ENCODE measurements at regions not wholly inside any gene's neighbourhood (a gene's known extent, or its start where the extent isn't known, plus 50 kb on each side); places are given as distances from the start of the nearest gene placed in this dataset.
"Not testable (repeated sequence)": the region's sequence is repeated elsewhere in the genome, so short reads cannot be mapped to it uniquely, and the experiment has no call there.

GRCh38 chr2:53342248-53342647 is 425.4 kb upstream of the CHAC2 start:
- ATAC-seq (replicated peaks in 1 of 4) (no peak), DNase-seq (no peak)
- H3K4me1 ChIP-seq (ENCODE audit: control insufficient read depth in 1 of 2, extremely low read depth in 1 of 2, insufficient read depth in 2 of 2, low read length in 2 of 2): no peaks in the 10 kb centered on the region
- Mint-ChIP-seq H3K27ac (no peak overlapping the region), H3K36me3 (no peaks in the 10 kb centered on the region), H3K4me1 (no peaks in the 10 kb centered on the region), H3K4me3 (no peak overlapping the region), H3K27me3 (no peaks in the 10 kb centered on the region), H3K9me3 (peaks cover 0 to 7% (median 2%) of the 10 kb centered on the region in 3 donors)
- H3K27me3 ChIP-seq (replicated peaks in 1 of 2; ENCODE audit: control insufficient read depth in 2 of 2, extremely low read depth in 1 of 2, insufficient read depth in 2 of 2, low read length in 1 of 2): no peaks in the 10 kb centered on the region
- POLR2A ChIA-PET: no interaction called here
- no peak overlapping the region for H3K27ac ChIP-seq (ENCODE audit: low read length)
- no peaks in the 10 kb centered on the region for H3K36me3 ChIP-seq (ENCODE audit: control insufficient read depth in 2 of 2, extremely low read depth in 1 of 2, insufficient read depth in 1 of 2, low read length in 1 of 2)
- no peaks in the 10 kb centered on the region for H3K9me3 ChIP-seq
- CTCF ChIA-PET: no interaction called here
- no peak overlapping the region for H3K4me3 ChIP-seq (ENCODE audit: control insufficient read depth in 1 of 2, extremely low read depth in 1 of 2, low read length in 1 of 2)
- no CpG with 5 or more reads among the region's 4 CpGs for WGBS (ENCODE audit: insufficient coverage)

GRCh38 chr2:53334610-53335009 is 433.0 kb upstream of the CHAC2 start:
- H3K27me3 Mint-ChIP-seq: no peaks in the 10 kb centered on the region
- ChIA-PET CTCF (no interaction called here), POLR2A (no interaction called here)
- no peaks in the 10 kb centered on the region for H3K4me1 Mint-ChIP-seq
- no peaks in the 10 kb centered on the region for H3K36me3 Mint-ChIP-seq
- Histone ChIP-seq H3K27me3 (replicated peaks in 1 of 2; ENCODE audit: control insufficient read depth in 2 of 2, extremely low read depth in 1 of 2, insufficient read depth in 2 of 2, low read length in 1 of 2) (no peaks in the 10 kb centered on the region), H3K27ac (ENCODE audit: low read length) (no peak overlapping the region), H3K9me3 (no peaks in the 10 kb centered on the region), H3K36me3 (ENCODE audit: control insufficient read depth in 2 of 2, extremely low read depth in 1 of 2, insufficient read depth in 1 of 2, low read length in 1 of 2) (no peaks in the 10 kb centered on the region), H3K4me1 (ENCODE audit: control insufficient read depth in 1 of 2, extremely low read depth in 1 of 2, insufficient read depth in 2 of 2, low read length in 2 of 2) (no peaks in the 10 kb centered on the region), H3K4me3 (ENCODE audit: control insufficient read depth in 1 of 2, extremely low read depth in 1 of 2, low read length in 1 of 2) (no peak overlapping the region)
- 81% methylated on average over 2 of the region's 4 CpGs for WGBS (ENCODE audit: insufficient coverage)
- DNase-seq (no peak), ATAC-seq (replicated peaks in 1 of 4) (no peak)
- H3K27ac Mint-ChIP-seq: no peak overlapping the region
- H3K9me3 Mint-ChIP-seq: peaks cover 0 to 2% (median 0%) of the 10 kb centered on the region in 3 donors
- H3K4me3 Mint-ChIP-seq: no peak overlapping the region

DNA sequence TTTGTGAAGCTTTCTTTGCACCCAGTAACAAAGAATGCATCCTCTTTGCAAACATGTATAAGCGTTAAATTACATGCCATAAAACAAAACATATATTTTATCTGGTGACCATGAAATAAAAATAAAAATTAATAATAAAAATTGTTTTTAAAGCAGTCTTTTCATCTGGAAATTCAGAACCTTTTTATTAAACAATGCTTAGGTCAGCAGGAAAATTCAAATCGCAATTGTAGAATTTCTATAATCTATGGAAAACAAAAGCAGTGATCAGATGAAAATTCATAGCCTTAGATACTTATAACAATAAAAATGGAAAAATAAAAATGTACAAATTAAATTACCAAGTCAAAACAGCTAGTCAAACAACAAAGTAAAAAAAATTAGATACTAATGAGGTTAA is 435.9 kb upstream of the CHAC2 start:
- CTCF ChIA-PET: no interaction called here

GRCh38 chr2:53317861-53318260 is 449.7 kb upstream of the CHAC2 start:
- ATAC-seq (replicated peaks in 1 of 4) (no peak), DNase-seq (no peak)
- Histone ChIP-seq H3K36me3 (ENCODE audit: control insufficient read depth in 2 of 2, extremely low read depth in 1 of 2, insufficient read depth in 1 of 2, low read length in 1 of 2) (no peaks in the 10 kb centered on the region), H3K4me3 (ENCODE audit: control insufficient read depth in 1 of 2, extremely low read depth in 1 of 2, low read length in 1 of 2) (no peak overlapping the region), H3K27me3 (replicated peaks in 1 of 2; ENCODE audit: control insufficient read depth in 2 of 2, extremely low read depth in 1 of 2, insufficient read depth in 2 of 2, low read length in 1 of 2) (no peaks in the 10 kb centered on the region), H3K27ac (ENCODE audit: low read length) (no peak overlapping the region), H3K9me3 (no peaks in the 10 kb centered on the region), H3K4me1 (ENCODE audit: control insufficient read depth in 1 of 2, extremely low read depth in 1 of 2, insufficient read depth in 2 of 2, low read length in 2 of 2) (no peaks in the 10 kb centered on the region)
- ChIA-PET CTCF (no interaction called here), POLR2A (no interaction called here)
- Mint-ChIP-seq H3K4me1 (no peaks in the 10 kb centered on the region), H3K4me3 (no peak overlapping the region), H3K9me3 (no peaks in the 10 kb centered on the region), H3K27ac (no peak overlapping the region), H3K27me3 (no peaks in the 10 kb centered on the region), H3K36me3 (no peaks in the 10 kb centered on the region)
- WGBS (ENCODE audit: insufficient coverage): 69% methylated on average over 2 of the region's 5 CpGs

More for the DNA sequence above, 435.9 kb upstream of the CHAC2 start:
- Mint-ChIP-seq H3K9me3 (no peaks in the 10 kb centered on the region), H3K36me3 (no peaks in the 10 kb centered on the region), H3K27ac (no peak overlapping the region), H3K27me3 (peaks cover 0 to 2% of the 10 kb centered on the region in 2 donors), H3K4me3 (no peak overlapping the region), H3K4me1 (no peaks in the 10 kb centered on the region)
- POLR2A ChIA-PET: no interaction called here
- no CpG with 5 or more reads among the region's 2 CpGs for WGBS (ENCODE audit: insufficient coverage)
- H3K27ac ChIP-seq (ENCODE audit: low read length): no peak overlapping the region
- H3K4me1 ChIP-seq (ENCODE audit: control insufficient read depth in 1 of 2, extremely low read depth in 1 of 2, insufficient read depth in 2 of 2, low read length in 2 of 2): no peaks in the 10 kb centered on the region
- H3K9me3 ChIP-seq: no peaks in the 10 kb centered on the region
- no peaks in the 10 kb centered on the region for H3K27me3 ChIP-seq (replicated peaks in 1 of 2; ENCODE audit: control insufficient read depth in 2 of 2, extremely low read depth in 1 of 2, insufficient read depth in 2 of 2, low read length in 1 of 2)
- H3K4me3 ChIP-seq (ENCODE audit: control insufficient read depth in 1 of 2, extremely low read depth in 1 of 2, low read length in 1 of 2): no peak overlapping the region
- no peaks in the 10 kb centered on the region for H3K36me3 ChIP-seq (ENCODE audit: control insufficient read depth in 2 of 2, extremely low read depth in 1 of 2, insufficient read depth in 1 of 2, low read length in 1 of 2)
- no peak for ATAC-seq (replicated peaks in 1 of 4)
- no peak for DNase-seq

DNA sequence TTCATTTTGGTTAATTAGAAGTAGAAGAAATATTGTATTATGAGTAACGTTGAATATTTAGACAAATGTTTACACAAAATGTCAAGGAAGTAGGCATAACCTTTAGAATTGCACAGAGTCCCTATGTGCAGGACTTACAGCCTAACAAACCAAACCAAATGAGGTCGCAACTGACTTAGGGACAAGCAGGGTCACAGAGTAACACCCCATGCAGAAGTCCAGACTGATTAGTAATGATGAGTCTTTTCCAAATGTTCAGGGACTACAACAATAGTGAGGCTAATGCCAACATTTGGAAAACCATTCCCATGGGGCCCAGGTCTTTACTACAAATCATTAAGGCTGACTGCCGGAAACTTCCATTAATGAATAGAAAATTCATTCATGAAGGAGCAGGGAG is 452.5 kb upstream of the CHAC2 start:
- Histone ChIP-seq H3K27me3 (replicated peaks in 1 of 2; ENCODE audit: control insufficient read depth in 2 of 2, extremely low read depth in 1 of 2, insufficient read depth in 2 of 2, low read length in 1 of 2) (no peaks in the 10 kb centered on the region), H3K27ac (ENCODE audit: low read length) (no peak overlapping the region), H3K4me3 (ENCODE audit: control insufficient read depth in 1 of 2, extremely low read depth in 1 of 2, low read length in 1 of 2) (no peak overlapping the region), H3K36me3 (ENCODE audit: control insufficient read depth in 2 of 2, extremely low read depth in 1 of 2, insufficient read depth in 1 of 2, low read length in 1 of 2) (no peaks in the 10 kb centered on the region), H3K9me3 (no peaks in the 10 kb centered on the region), H3K4me1 (ENCODE audit: control insufficient read depth in 1 of 2, extremely low read depth in 1 of 2, insufficient read depth in 2 of 2, low read length in 2 of 2) (no peaks in the 10 kb centered on the region)
- ChIA-PET CTCF (no interaction called here), POLR2A (no interaction called here)
- Mint-ChIP-seq H3K27ac (no peak overlapping the region), H3K27me3 (no peaks in the 10 kb centered on the region), H3K9me3 (no peaks in the 10 kb centered on the region), H3K4me1 (no peaks in the 10 kb centered on the region), H3K36me3 (no peaks in the 10 kb centered on the region), H3K4me3 (no peak overlapping the region)
- no peak for ATAC-seq (replicated peaks in 1 of 4)
- no peak for DNase-seq
- no CpG with 5 or more reads among the region's 3 CpGs for WGBS (ENCODE audit: insufficient coverage)

GRCh38 chr2:53314718-53315117 is 452.9 kb upstream of the CHAC2 start:
- POLR2A ChIA-PET: no interaction called here
- Histone ChIP-seq H3K27ac (ENCODE audit: low read length) (no peak overlapping the region), H3K4me3 (ENCODE audit: control insufficient read depth in 1 of 2, extremely low read depth in 1 of 2, low read length in 1 of 2) (no peak overlapping the region), H3K27me3 (replicated peaks in 1 of 2; ENCODE audit: control insufficient read depth in 2 of 2, extremely low read depth in 1 of 2, insufficient read depth in 2 of 2, low read length in 1 of 2) (no peaks in the 10 kb centered on the region), H3K36me3 (ENCODE audit: control insufficient read depth in 2 of 2, extremely low read depth in 1 of 2, insufficient read depth in 1 of 2, low read length in 1 of 2) (no peaks in the 10 kb centered on the region), H3K4me1 (ENCODE audit: control insufficient read depth in 1 of 2, extremely low read depth in 1 of 2, insufficient read depth in 2 of 2, low read length in 2 of 2) (no peaks in the 10 kb centered on the region), H3K9me3 (no peaks in the 10 kb centered on the region)
- no peaks in the 10 kb centered on the region for H3K4me1 Mint-ChIP-seq
- ATAC-seq (replicated peaks in 1 of 4) (no peak), DNase-seq (no peak)
- no peaks in the 10 kb centered on the region for H3K9me3 Mint-ChIP-seq
- no peak overlapping the region for H3K27ac Mint-ChIP-seq
- no peaks in the 10 kb centered on the region for H3K27me3 Mint-ChIP-seq
- CTCF ChIA-PET: no interaction called here
- no peaks in the 10 kb centered on the region for H3K36me3 Mint-ChIP-seq
- 100% methylated on average over 1 of the region's 2 CpGs for WGBS (ENCODE audit: insufficient coverage)
- H3K4me3 Mint-ChIP-seq: no peak overlapping the region

GRCh38 chr2:53313644-53314043 is 454.0 kb upstream of the CHAC2 start:
- H3K27me3 ChIP-seq (replicated peaks in 1 of 2; ENCODE audit: control insufficient read depth in 2 of 2, extremely low read depth in 1 of 2, insufficient read depth in 2 of 2, low read length in 1 of 2); H3K27ac ChIP-seq (ENCODE audit: low read length); DNase-seq; H3K36me3 ChIP-seq (ENCODE audit: control insufficient read depth in 2 of 2, extremely low read depth in 1 of 2, insufficient read depth in 1 of 2, low read length in 1 of 2); H3K4me3 Mint-ChIP-seq; H3K9me3 Mint-ChIP-seq; POLR2A ChIA-PET; H3K27me3 Mint-ChIP-seq; H3K4me3 ChIP-seq (ENCODE audit: control insufficient read depth in 1 of 2, extremely low read depth in 1 of 2, low read length in 1 of 2); ATAC-seq (replicated peaks in 1 of 4); CTCF ChIA-PET; H3K4me1 ChIP-seq (ENCODE audit: control insufficient read depth in 1 of 2, extremely low read depth in 1 of 2, insufficient read depth in 2 of 2, low read length in 2 of 2); H3K4me1 Mint-ChIP-seq; H3K27ac Mint-ChIP-seq; H3K36me3 Mint-ChIP-seq; H3K9me3 ChIP-seq: not testable (repeated sequence)
- 89% methylated on average over 2 of the region's 4 CpGs for WGBS (ENCODE audit: insufficient coverage)
